ENCODE measurements at regions not wholly inside any gene's neighbourhood (a gene's known extent, or its start where the extent isn't known, plus 50 kb on each side); places are given as distances from the start of the nearest gene placed in this dataset.

GRCh38 chr3:124316034-124316287 is 324.0 kb upstream of the ROPN1 start:
- no peak for TF ChIP-seq BACH1 (IDR thresholded peaks at IDR 0.05; ENCODE audit: low read length)
- TF ChIP-seq BRCA1 (IDR thresholded peaks at IDR 0.05; ENCODE audit: low read depth, low read length) = no peak
- no peak for TF ChIP-seq CTBP2 (IDR thresholded peaks at IDR 0.05; ENCODE audit: borderline replicate concordance, insufficient read depth, insufficient read length, low read length)
- no peak for TF ChIP-seq CBX8 (IDR thresholded peaks at IDR 0.05; ENCODE audit: borderline replicate concordance, low read depth, low read length)
- TF ChIP-seq KDM1A (IDR thresholded peaks at IDR 0.05; ENCODE audit: borderline replicate concordance, low read length) = no peak
- TF ChIP-seq POU5F1 (IDR thresholded peaks at IDR 0.05; ENCODE audit: low read depth, low read length) = no peak
- H2AFZ ChIP-seq (ENCODE audit: low read length) = no peak overlapping the region
- no peaks in the 10 kb centered on the region for H3K23me2 ChIP-seq (ENCODE audit: low read depth, low read length)
- H3K79me1 ChIP-seq (ENCODE audit: low read depth, low read length) = no peaks in the 10 kb centered on the region
- no peak overlapping the region for H2BK15ac ChIP-seq (ENCODE audit: low read length)
- H4K5ac ChIP-seq (ENCODE audit: insufficient read length, low read depth, low read length) = no peak overlapping the region
- no peak overlapping the region for H2AK5ac ChIP-seq (ENCODE audit: low read depth, low read length)
- no peaks in the 10 kb centered on the region for H4K20me1 ChIP-seq (replicated peaks in 1 of 2; ENCODE audit: control insufficient read depth in 1 of 2, insufficient read depth in 2 of 2, low read length in 2 of 2)
- no peak overlapping the region for H3K27ac ChIP-seq (ENCODE audit: low read depth, low read length)
- H3K18ac ChIP-seq (ENCODE audit: extremely low read depth, low read length) = no peak overlapping the region
- no peak overlapping the region for H3K14ac ChIP-seq (ENCODE audit: insufficient read length)
- no peaks in the 10 kb centered on the region for H3K79me2 ChIP-seq (ENCODE audit: control insufficient read depth in 1 of 2, insufficient read depth in 2 of 2, low read length in 2 of 2)
- no peak overlapping the region for H3K4me2 ChIP-seq (ENCODE audit: insufficient read depth in 1 of 2, low read depth in 2 of 2, low read length in 2 of 2)
- no peak overlapping the region for H3K4ac ChIP-seq (replicated peaks; ENCODE audit: insufficient read length, low read depth, low read length)
- H4K8ac ChIP-seq (ENCODE audit: extremely low read depth, insufficient read depth, low read length) = no peak overlapping the region
- H3K4me1 ChIP-seq (replicated peaks in 1 of 4; ENCODE audit: control insufficient read depth in 3 of 4, insufficient read depth in 4 of 4, low read length in 3 of 4) = no peaks in the 10 kb centered on the region
- no peak overlapping the region for H4K91ac ChIP-seq (replicated peaks; ENCODE audit: insufficient read length, low read length)
- FAIRE-seq = no peak
- H3K4me3 ChIP-seq (ENCODE audit: extremely low read depth in 1 of 4, insufficient read depth in 2 of 4, low read depth in 3 of 4, low read length in 4 of 4) = no peak overlapping the region
- 96% methylated on average over 5 of the region's 5 CpGs; no CpG with 5 or more reads in 1 of the 2 experiments for WGBS, 2 experiments (ENCODE audit: extremely low coverage in 1 of 2, insufficient coverage in 1 of 2, insufficient read length in 1 of 2, insufficient replicate concordance in 2 of 2, low coverage in 1 of 2, low lambda C conversion rate in 2 of 2, missing lambda C conversion rate in 1 of 2)
- H2BK120ac ChIP-seq (replicated peaks; ENCODE audit: low read depth, low read length) = no peak overlapping the region
- no peaks in the 10 kb centered on the region for H3K9me3 ChIP-seq (ENCODE audit: insufficient read depth in 2 of 2, low read depth in 1 of 2, low read length in 1 of 2)
- no peak overlapping the region for H2BK5ac ChIP-seq (ENCODE audit: low read depth, low read length)
- H3K36me3 ChIP-seq (ENCODE audit: control insufficient read depth in 2 of 4, insufficient read depth in 4 of 4, low read length in 3 of 4) = no peaks in the 10 kb centered on the region
- H3K27me3 ChIP-seq (replicated peaks in 1 of 4; ENCODE audit: control insufficient read depth in 3 of 4, extremely low read depth in 1 of 4, insufficient read depth in 3 of 4, low read length in 3 of 4) = no peaks in the 10 kb centered on the region
- H3K23ac ChIP-seq (ENCODE audit: insufficient read length) = no peak overlapping the region
- H2BK12ac ChIP-seq (ENCODE audit: low read depth, low read length) = no peak overlapping the region
- H3K9ac ChIP-seq (replicated peaks in 1 of 4; ENCODE audit: extremely low read depth in 1 of 4, low read depth in 3 of 4, low read length in 3 of 4) = no peak overlapping the region
- ChIA-PET CTCF (ENCODE audit: partially characterized antibody) (interaction anchor here (1.4 to 1.8 kb wide), 3 partner anchors 23 to 244 kb away, joined by 3 to 4 read pairs (median 3); no protein-coding TSS in a partner anchor), POLR2A (ENCODE audit: partially characterized antibody) (no interaction called here)
- no peak overlapping the region for H2BK20ac ChIP-seq (ENCODE audit: low read length)
- DNase-seq (ENCODE audit: low read depth in 1 of 2, low spot score in 2 of 2) = no peak
- no peak overlapping the region for H3K56ac ChIP-seq (replicated peaks; ENCODE audit: insufficient read length, low read depth, low read length)
